HepG2 (cell line): ENCODE measurements at regions not wholly inside any gene's neighbourhood (a gene's known extent, or its start where the extent isn't known, plus 50 kb on each side); places are given as distances from the start of the nearest gene placed in this dataset.

Source experiments
- ATAC-seq: fragments of 200-7000 bp; cut with Tn5 transposase; 3 replicates; pipeline ENCODE4 v1.9.1; 2020; ENCODE audit warnings: mild to moderate bottlenecking, moderate library complexity
- BruUV-seq: library from RNA; stranded (reverse); fragments of 400-500 nt; replicated peaks from 2 replicates; lab custom pipeline; 2021; lab: Mats Ljungman, UMichigan
- CTCF ChIA-PET: fragments of 300-600 bp; formaldehyde crosslinking; extraction: SDS; loops from one replicate; lab custom pipeline; 2021; ENCODE audit warnings: low total read pairs, inconsistent platforms, low intra/inter-chr PET ratio; lab: Yijun Ruan, JAX
- POLR2A ChIA-PET: fragments of 350-600 bp; sonication (Branson Sonifier 250); formaldehyde crosslinking; loops from one replicate; lab custom pipeline; 2020; ENCODE audit warnings: antibody characterized with exemption, inconsistent platforms; lab: Yijun Ruan, JAX
- DNase-seq: peaks from one replicate; pipeline ENCODE4 v3.0.0-alpha.2; 2015; ENCODE audit warnings: low spot score
- FAIRE-seq: peaks from 3 replicates; lab custom pipeline; 2011; peaks lifted over from hg19 to GRCh38; lab: Jason Lieb, UNC
- H2AFZ ChIP-seq: one replicate; pipeline ENCODE4 v1.6.1; 2011; ENCODE audit warnings: low read length, inconsistent platforms
- H3K27ac ChIP-seq: fragments of 300-600 bp; 3 replicates; pipeline ENCODE4 v1.8.0; 2011; ENCODE audit warnings: mixed run types, mild to moderate bottlenecking, mixed read lengths, low read length, inconsistent platforms; ENCODE audit not compliant: insufficient read depth; ENCODE audit errors: extremely low read length
- H3K27me3 ChIP-seq, 2 experiments: fragments of 200-600 bp in 1 of 2; 2 replicates in 1 of 2; 3 replicates in 1 of 2; pipeline versions ENCODE4 v1.6.0 to v1.8.0; 2011; ENCODE audit warnings: low read length in 2 of 2, mild to moderate bottlenecking in 2 of 2, moderate library complexity in 2 of 2, inconsistent platforms in 1 of 2; ENCODE audit not compliant: insufficient read depth in 2 of 2, control insufficient read depth in 1 of 2
- H3K36me3 ChIP-seq, 2 experiments: fragments of 200-600 bp in 1 of 2; replicated peaks in 1 of 2; 2 replicates in 1 of 2; 3 replicates in 1 of 2; pipeline versions ENCODE4 v1.5.1 to v1.8.0; 2011; ENCODE audit warnings: low read length in 2 of 2, inconsistent platforms in 1 of 2; ENCODE audit not compliant: insufficient read depth in 2 of 2, control insufficient read depth in 1 of 2
- H3K4me1 ChIP-seq: 2 replicates; pipeline ENCODE4 v1.5.1; 2012; ENCODE audit warnings: low read length, inconsistent platforms; ENCODE audit not compliant: insufficient read depth
- H3K4me2 ChIP-seq: 2 replicates; pipeline ENCODE4 v1.6.0; 2011; ENCODE audit warnings: low read depth, low read length, inconsistent platforms
- H3K4me3 ChIP-seq, 3 experiments: fragments of 200-600 bp in 1 of 3; sonication (generic), shearing (Covaris generic) in 1 of 3; replicated peaks in 1 of 3; 2 replicates each; pipeline ENCODE4 v1.5.1; 2011 to 2016; ENCODE audit warnings: low read length in 3 of 3, inconsistent platforms in 2 of 3, low read depth in 2 of 3, mild to moderate bottlenecking in 2 of 3, control low read depth in 1 of 3, mixed read lengths in 1 of 3; ENCODE audit not compliant: insufficient read depth in 1 of 3
- H3K79me2 ChIP-seq: one replicate; pipeline ENCODE4 v1.6.1; 2011; ENCODE audit warnings: low read length, inconsistent platforms; ENCODE audit not compliant: insufficient read depth
- H3K9ac ChIP-seq: 2 replicates; pipeline ENCODE4 v1.6.0; 2011; ENCODE audit warnings: mild to moderate bottlenecking, low read depth, low read length, inconsistent platforms; ENCODE audit not compliant: insufficient read depth
- H3K9me3 ChIP-seq: 2 replicates; pipeline ENCODE4 v1.5.1; 2012; ENCODE audit warnings: mild to moderate bottlenecking, low read length
- H4K20me1 ChIP-seq: 2 replicates; pipeline ENCODE4 v1.6.0; 2011; ENCODE audit warnings: inconsistent platforms, mild to moderate bottlenecking, low read length, moderate library complexity; ENCODE audit not compliant: insufficient read depth
- ELF3 ChIP-seq: IDR thresholded peaks from 2 replicates; pipeline ENCODE4 v1.6.1; 2016; ENCODE audit warnings: missing genetic modification reagents, missing compliant biosample characterization
- ETV5 ChIP-seq: IDR thresholded peaks from 2 replicates; pipeline ENCODE4 v1.6.1; 2018; ENCODE audit warnings: missing biosample characterization, missing genetic modification reagents, inconsistent platforms, borderline replicate concordance
- HMG20A ChIP-seq: IDR thresholded peaks from 2 replicates; pipeline ENCODE4 v1.6.1; 2016; ENCODE audit warnings: borderline replicate concordance
- HNRNPUL1 ChIP-seq: fragments of 200-400 bp; formaldehyde crosslinking; IDR thresholded peaks from 2 replicates; pipeline ENCODE4 v1.6.1; 2017; ENCODE audit warnings: low read depth, mild to moderate bottlenecking, low read length, moderate library complexity
- HOXA5 ChIP-seq: sonication (generic); formaldehyde crosslinking; IDR thresholded peaks from 2 replicates; pipeline ENCODE4 v1.4.0; 2020; ENCODE audit warnings: missing genetic modification reagents
- KDM3A ChIP-seq: IDR thresholded peaks from 2 replicates; pipeline ENCODE4 v1.6.1; 2018; ENCODE audit warnings: low read depth, missing compliant biosample characterization
- MXI1 ChIP-seq: IDR thresholded peaks from 3 replicates; pipeline ENCODE4 v1.6.1; 2012; ENCODE audit warnings: low read depth, low read length, inconsistent platforms, borderline replicate concordance
- PAX8 ChIP-seq: sonication (generic); formaldehyde crosslinking; IDR thresholded peaks from 2 replicates; pipeline ENCODE4 v1.8.0; 2022; ENCODE audit warnings: mild to moderate bottlenecking, missing genetic modification reagents, borderline replicate concordance
- SNRNP70 ChIP-seq: fragments of 200-400 bp; formaldehyde crosslinking; IDR thresholded peaks from 2 replicates; pipeline ENCODE4 v1.6.1; 2017; ENCODE audit warnings: mild to moderate bottlenecking, low read depth, low read length, moderate library complexity
- TBP ChIP-seq: sonication (generic); formaldehyde crosslinking; IDR thresholded peaks from 2 replicates; pipeline ENCODE4 v1.5.0; 2020; ENCODE audit warnings: missing genetic modification reagents
- TCF12 ChIP-seq, 2 experiments: fragments of 450-650 bp in 1 of 2; sonication (generic) in 1 of 2; formaldehyde crosslinking in 1 of 2; IDR thresholded peaks; 2 replicates each; pipeline versions ENCODE4 v1.6.1 to v1.8.0; 2017 to 2022; ENCODE audit warnings: antibody characterized with exemption in 1 of 2, mild to moderate bottlenecking in 1 of 2, missing genetic modification reagents in 1 of 2, moderate library complexity in 1 of 2
- THRA ChIP-seq: sonication (generic); formaldehyde crosslinking; IDR thresholded peaks from 2 replicates; pipeline ENCODE4 v1.4.0; 2020; ENCODE audit warnings: missing genetic modification reagents, borderline replicate concordance
- USF2 ChIP-seq, 2 experiments: sonication (generic) in 1 of 2; formaldehyde crosslinking in 1 of 2; IDR thresholded peaks; 2 replicates each; pipeline versions ENCODE4 v1.5.1 to v1.6.1; 2011 to 2020; ENCODE audit warnings: borderline replicate concordance in 1 of 2, low read depth in 1 of 2, low read length in 1 of 2, mild to moderate bottlenecking in 1 of 2, missing genetic modification reagents in 1 of 2, moderate library complexity in 1 of 2
- XRCC5 ChIP-seq: fragments of 200-400 bp; formaldehyde crosslinking; optimal IDR thresholded peaks from 2 replicates; pipeline ENCODE3; 2017; ENCODE audit warnings: mild to moderate bottlenecking, low read length
- ZFAT ChIP-seq: sonication (generic); formaldehyde crosslinking; conservative IDR thresholded peaks from 2 replicates; pipeline ENCODE4 v1.8.1; 2023; ENCODE audit warnings: missing genetic modification reagents, inconsistent platforms
- ZNF136 ChIP-seq: sonication (generic); formaldehyde crosslinking; IDR thresholded peaks from 2 replicates; pipeline ENCODE4 v1.8.1; 2022; ENCODE audit warnings: low read depth, mild to moderate bottlenecking, moderate library complexity, missing genetic modification reagents
- ZNF441 ChIP-seq: sonication (generic); formaldehyde crosslinking; IDR thresholded peaks from 2 replicates; pipeline ENCODE4 v1.7.0; 2021; ENCODE audit warnings: missing genetic modification reagents, borderline replicate concordance
- ZNF792 ChIP-seq: IDR thresholded peaks from 2 replicates; pipeline ENCODE4 v1.6.1; 2016
- WGBS: methylation state at CpG from one replicate; pipeline ENCODE4 v1.1.6; 2017; ENCODE audit warnings: low lambda C conversion rate; 5-methylcytosine and 5-hydroxymethylcytosine counted together
- in situ Hi-C: cut with HindIII; loops from 2 replicates; pipeline ENCODE4 v1.10.0; 2017; ENCODE audit warnings: low pct_unique_long_range_greater_than_20kb; ENCODE audit not compliant: extremely low pct_ligation_motif_present
- intact Hi-C: fragments of 100-400 bp; cut with micrococcal nuclease; formaldehyde crosslinking; loops from one replicate; pipeline ENCODE4 v1.10.0; 2022; ENCODE audit not compliant: unreplicated experiment

GRCh38 chr11:10373929-10374328 is 69.1 kb downstream of the ADM start:
- intact Hi-C loops (no loop called here), in situ Hi-C loops (no loop called here)
- ChIA-PET CTCF (no interaction called here), POLR2A (no interaction called here)
- Histone ChIP-seq H3K27ac (no peak overlapping the region), H3K27me3 (no peaks in the 10 kb centered on the region), H3K4me1 (no peaks in the 10 kb centered on the region), H3K9me3 (no peaks in the 10 kb centered on the region), H3K4me3 (no peak overlapping the region), H3K4me2 (no peak overlapping the region), H2AFZ (no peak overlapping the region), H4K20me1 (no peaks in the 10 kb centered on the region), H3K9ac (no peak overlapping the region), H3K36me3 (no peaks in the 10 kb centered on the region), H3K79me2 (no peaks in the 10 kb centered on the region)
- 56% methylated on average over 1 of the region's 1 CpG for WGBS
- FAIRE-seq (no peak), ATAC-seq (no peak), DNase-seq (no peak)
- no TSS peak for BruUV-seq
- no peak for TF ChIP-seq ELF3
- TF ChIP-seq ZNF792: no peak
- TF ChIP-seq PAX8: no peak
- TF ChIP-seq HMG20A (CRISPR knock-in tag): no peak
- TF ChIP-seq ETV5 (CRISPR knock-in tag): no peak
- TF ChIP-seq XRCC5: no peak
- TF ChIP-seq HOXA5: no peak
- TF ChIP-seq ZFAT (CRISPR knock-in tag): no peak
- no peak for TF ChIP-seq TBP (CRISPR knock-in tag)
- no peak for TF ChIP-seq SNRNP70
- no peak for TF ChIP-seq MXI1
- TF ChIP-seq ZNF441 (CRISPR knock-in tag): no peak
- TF ChIP-seq HNRNPUL1: no peak
- TF ChIP-seq TCF12 (IDR thresholded peaks at IDR 0.05): no peak
- TF ChIP-seq TCF12 (CRISPR knock-in tag; IDR thresholded peaks at IDR 0.05): no peak
- TF ChIP-seq KDM3A (CRISPR knock-in tag): no peak
- no peak for TF ChIP-seq USF2 (IDR thresholded peaks at IDR 0.05; ENCODE audit: low read depth, low read length)
- TF ChIP-seq USF2 (CRISPR knock-in tag; IDR thresholded peaks at IDR 0.05; ENCODE audit: borderline replicate concordance): no peak
- TF ChIP-seq ZNF136 (CRISPR knock-in tag): no peak
- no peak for TF ChIP-seq THRA (CRISPR knock-in tag)
